ENCODE measurements at regions not wholly inside any gene's neighbourhood (a gene's known extent, or its start where the extent isn't known, plus 50 kb on each side); places are given as distances from the start of the nearest gene placed in this dataset.

DNA sequence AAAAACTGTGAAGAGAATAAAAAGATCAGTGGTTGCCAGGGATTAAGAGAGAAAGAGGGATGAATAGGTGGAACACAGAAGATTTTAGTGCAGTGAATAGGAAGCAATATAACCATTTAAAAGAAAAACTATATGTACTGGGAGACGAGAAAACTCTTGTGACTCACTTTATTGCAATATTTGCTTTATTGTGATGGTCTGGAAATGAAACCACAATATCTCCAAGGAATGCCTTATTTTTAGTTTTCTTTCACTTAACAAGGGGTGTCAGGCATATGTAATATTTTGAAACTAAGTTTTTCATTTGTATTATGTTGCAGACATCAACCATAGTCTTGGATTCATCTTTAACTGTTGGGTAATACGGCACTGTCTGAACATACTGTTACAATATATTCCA lies 1308.2 kb downstream of the PCDH9 start:
- Histone ChIP-seq H3K9me3 (no peaks in the 10 kb centered on the region), H3K27ac (no peak overlapping the region), H3K4me3 (no peak overlapping the region), H3K36me3 (no peaks in the 10 kb centered on the region), H3K27me3 (no peaks in the 10 kb centered on the region), H3K4me1 (no peaks in the 10 kb centered on the region)
- no peak for ATAC-seq
- intact Hi-C loops (cut with DNase I), result no loop called here
- WGBS, 2 donors, result 71 to 86% methylated on average over 2 of the region's 2 CpGs
- DNase-seq, result no peak
- TF ChIP-seq CTCF (IDR thresholded peaks at IDR 0.05), result no peak
- no peak for FAIRE-seq

GRCh38 chr13:65917731-65918130 lies 1312.4 kb downstream of the PCDH9 start:
- Histone ChIP-seq H3K4me1 (no peaks in the 10 kb centered on the region), H3K9me3 (no peaks in the 10 kb centered on the region), H3K36me3 (no peaks in the 10 kb centered on the region), H3K27ac (no peak overlapping the region), H3K4me3 (no peak overlapping the region), H3K27me3 (no peaks in the 10 kb centered on the region)
- DNase-seq, result no peak
- no peak for FAIRE-seq
- no peak for ATAC-seq
- WGBS, 2 donors, result 64 to 72% methylated on average over 3 of the region's 3 CpGs
- intact Hi-C loops (cut with DNase I), result no loop called here
- no peak for TF ChIP-seq CTCF (IDR thresholded peaks at IDR 0.05)

DNA sequence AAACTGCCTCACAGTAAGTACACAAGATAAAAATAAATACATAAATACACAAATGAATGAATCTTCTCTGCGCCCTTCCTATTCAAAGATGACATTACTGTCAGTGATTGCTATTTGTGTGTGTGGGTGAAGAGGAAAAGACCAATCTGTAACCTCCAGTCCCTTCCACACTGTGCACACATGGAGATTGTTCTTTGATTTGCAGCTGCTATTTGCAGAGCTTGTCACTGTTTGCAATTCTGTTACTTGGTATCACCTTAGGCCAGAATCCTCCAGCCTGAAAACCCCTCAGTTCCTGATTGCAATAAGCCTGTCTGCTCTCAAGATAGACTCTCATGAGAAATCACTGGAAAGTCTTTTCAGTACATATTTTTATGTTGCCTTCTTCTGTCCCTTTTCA lies 1314.9 kb downstream of the PCDH9 start:
- H3K9me3 ChIP-seq, result no peaks in the 10 kb centered on the region
- H3K27ac ChIP-seq, result no peak overlapping the region
- no peaks in the 10 kb centered on the region for H3K36me3 ChIP-seq
- no peak overlapping the region for H3K4me3 ChIP-seq
- no peak for TF ChIP-seq CTCF (IDR thresholded peaks at IDR 0.05)
- WGBS, 2 donors, result 82 to 92% methylated on average over 1 of the region's 1 CpG
- DNase-seq (no peak), ATAC-seq (no peak), FAIRE-seq (no peak)
- no peaks in the 10 kb centered on the region for H3K27me3 ChIP-seq
- no peaks in the 10 kb centered on the region for H3K4me1 ChIP-seq
- intact Hi-C loops (cut with DNase I), result no loop called here

- WGBS, 2 donors, result 55 to 79% methylated on average over 1 of the region's 1 CpG
- no peak for FAIRE-seq
Observed at GRCh38 chr13:65914716-65915115, 1315.4 kb downstream of the PCDH9 start.

GRCh38 chr13:65913173-65913572 lies 1317.0 kb downstream of the PCDH9 start:
- no peak for TF ChIP-seq CTCF (IDR thresholded peaks at IDR 0.05)
- peak in 2 of 4 donors; percentile 30 to 55 for ATAC-seq
- DNase-seq, result no peak
- no peak overlapping the region for H3K27ac ChIP-seq
- no peaks in the 10 kb centered on the region for H3K9me3 ChIP-seq
- H3K27me3 ChIP-seq, result no peaks in the 10 kb centered on the region
- intact Hi-C loops (cut with DNase I), result no loop called here
- no peak for FAIRE-seq
- no peak overlapping the region for H3K4me3 ChIP-seq
- H3K4me1 ChIP-seq, result no peaks in the 10 kb centered on the region
- no peaks in the 10 kb centered on the region for H3K36me3 ChIP-seq
- 52 to 64% methylated on average over 2 of the region's 2 CpGs for WGBS, 2 donors

More at GRCh38 chr13:65914716-65915115, 1315.4 kb downstream of the PCDH9 start:
- no peak overlapping the region for H3K4me3 ChIP-seq
- no peaks in the 10 kb centered on the region for H3K4me1 ChIP-seq
- H3K9me3 ChIP-seq, result no peaks in the 10 kb centered on the region
- TF ChIP-seq CTCF (IDR thresholded peaks at IDR 0.05), result no peak
- H3K36me3 ChIP-seq, result no peaks in the 10 kb centered on the region
- intact Hi-C loops (cut with DNase I), result no loop called here
- DNase-seq, result no peak
- no peaks in the 10 kb centered on the region for H3K27me3 ChIP-seq
- no peak overlapping the region for H3K27ac ChIP-seq
- ATAC-seq, result no peak

Measured in pancreas (tissue), 10 donors.